ENCODE measurements at regions not wholly inside any gene's neighbourhood (a gene's known extent, or its start where the extent isn't known, plus 50 kb on each side); places are given as distances from the start of the nearest gene placed in this dataset.

DNA sequence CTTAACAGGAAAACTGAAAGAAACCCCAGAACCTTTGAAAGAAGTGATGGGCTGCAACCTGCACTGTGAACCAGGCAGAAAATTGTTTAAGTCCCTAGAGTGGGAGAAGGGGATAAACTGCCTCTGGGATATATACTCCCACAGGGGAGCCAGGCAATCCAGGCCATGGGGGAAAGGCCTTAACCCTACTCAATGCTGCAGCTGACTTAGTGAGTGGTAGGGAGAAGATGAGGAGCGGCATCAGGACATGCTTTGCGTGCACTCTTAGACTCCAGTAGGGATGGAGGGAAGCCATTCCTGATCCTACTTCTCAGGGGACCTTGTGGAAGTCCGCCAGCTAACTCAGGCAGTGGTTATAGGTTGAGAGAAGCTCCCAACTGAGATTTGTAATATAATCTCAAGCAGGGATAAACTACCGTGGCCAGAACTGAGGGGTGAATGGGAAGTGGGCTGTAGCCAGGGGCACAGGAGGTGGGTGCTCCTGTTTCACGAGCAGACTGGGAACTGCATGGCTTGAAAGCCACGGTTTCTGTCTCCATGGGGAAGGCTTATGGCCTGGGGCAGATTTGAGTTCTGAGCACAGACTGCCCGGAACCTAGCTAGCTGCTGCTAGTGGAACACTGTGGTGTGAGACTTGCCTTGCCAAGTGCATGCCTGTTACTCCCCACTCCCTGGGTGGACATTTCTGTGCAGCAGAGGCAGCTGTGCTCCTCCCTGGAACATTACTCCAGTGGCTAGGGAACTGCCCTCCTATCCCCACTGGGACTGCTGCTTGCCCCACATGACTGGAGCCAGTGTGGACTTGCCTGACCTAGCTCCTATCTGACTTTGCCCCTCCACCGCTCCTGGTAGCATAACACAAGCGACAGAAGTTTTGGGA lies 119.2 kb upstream of the SCAF11 start:
- no peak overlapping the region for H3K4me2 ChIP-seq (ENCODE audit: low read length)
- no peaks in the 10 kb centered on the region for H3K9me3 ChIP-seq (ENCODE audit: low read length)
- H4K20me1 ChIP-seq (ENCODE audit: insufficient read depth) = no peaks in the 10 kb centered on the region
- H3K4me3 ChIP-seq (ENCODE audit: low read length) = no peak overlapping the region
- H3K9me2 ChIP-seq (ENCODE audit: insufficient read depth, low read length) = no peaks in the 10 kb centered on the region
- H3K27me3 ChIP-seq (ENCODE audit: insufficient read depth, low read depth, low read length) = no peaks in the 10 kb centered on the region
- no peak overlapping the region for H2AFZ ChIP-seq (ENCODE audit: low read depth, low read length)
- H3K36me3 ChIP-seq (ENCODE audit: insufficient read depth, low read length) = no peaks in the 10 kb centered on the region
- H3K9ac ChIP-seq (ENCODE audit: low read length) = no peak overlapping the region
- H3K79me2 ChIP-seq (replicated peaks; ENCODE audit: insufficient read depth, low read length) = no peaks in the 10 kb centered on the region
- H3K27ac ChIP-seq (ENCODE audit: low read length) = no peak overlapping the region
- no peaks in the 10 kb centered on the region for H3F3A ChIP-seq (ENCODE audit: insufficient read depth, low read length, poor library complexity, severe bottlenecking)
- no peak for TF ChIP-seq MXI1 (conservative IDR thresholded peaks at IDR 0.05; ENCODE audit: poor library complexity, severe bottlenecking)
- TF ChIP-seq, protein P1, sequence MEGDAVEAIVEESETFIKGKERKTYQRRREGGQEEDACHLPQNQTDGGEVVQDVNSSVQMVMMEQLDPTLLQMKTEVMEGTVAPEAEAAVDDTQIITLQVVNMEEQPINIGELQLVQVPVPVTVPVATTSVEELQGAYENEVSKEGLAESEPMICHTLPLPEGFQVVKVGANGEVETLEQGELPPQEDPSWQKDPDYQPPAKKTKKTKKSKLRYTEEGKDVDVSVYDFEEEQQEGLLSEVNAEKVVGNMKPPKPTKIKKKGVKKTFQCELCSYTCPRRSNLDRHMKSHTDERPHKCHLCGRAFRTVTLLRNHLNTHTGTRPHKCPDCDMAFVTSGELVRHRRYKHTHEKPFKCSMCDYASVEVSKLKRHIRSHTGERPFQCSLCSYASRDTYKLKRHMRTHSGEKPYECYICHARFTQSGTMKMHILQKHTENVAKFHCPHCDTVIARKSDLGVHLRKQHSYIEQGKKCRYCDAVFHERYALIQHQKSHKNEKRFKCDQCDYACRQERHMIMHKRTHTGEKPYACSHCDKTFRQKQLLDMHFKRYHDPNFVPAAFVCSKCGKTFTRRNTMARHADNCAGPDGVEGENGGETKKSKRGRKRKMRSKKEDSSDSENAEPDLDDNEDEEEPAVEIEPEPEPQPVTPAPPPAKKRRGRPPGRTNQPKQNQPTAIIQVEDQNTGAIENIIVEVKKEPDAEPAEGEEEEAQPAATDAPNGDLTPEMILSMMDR (IDR thresholded peaks at IDR 0.05; ENCODE audit: poor library complexity, severe bottlenecking) = no peak
- TF ChIP-seq SMC3 (conservative IDR thresholded peaks at IDR 0.05; ENCODE audit: poor library complexity) = no peak
- TF ChIP-seq, protein P2, sequence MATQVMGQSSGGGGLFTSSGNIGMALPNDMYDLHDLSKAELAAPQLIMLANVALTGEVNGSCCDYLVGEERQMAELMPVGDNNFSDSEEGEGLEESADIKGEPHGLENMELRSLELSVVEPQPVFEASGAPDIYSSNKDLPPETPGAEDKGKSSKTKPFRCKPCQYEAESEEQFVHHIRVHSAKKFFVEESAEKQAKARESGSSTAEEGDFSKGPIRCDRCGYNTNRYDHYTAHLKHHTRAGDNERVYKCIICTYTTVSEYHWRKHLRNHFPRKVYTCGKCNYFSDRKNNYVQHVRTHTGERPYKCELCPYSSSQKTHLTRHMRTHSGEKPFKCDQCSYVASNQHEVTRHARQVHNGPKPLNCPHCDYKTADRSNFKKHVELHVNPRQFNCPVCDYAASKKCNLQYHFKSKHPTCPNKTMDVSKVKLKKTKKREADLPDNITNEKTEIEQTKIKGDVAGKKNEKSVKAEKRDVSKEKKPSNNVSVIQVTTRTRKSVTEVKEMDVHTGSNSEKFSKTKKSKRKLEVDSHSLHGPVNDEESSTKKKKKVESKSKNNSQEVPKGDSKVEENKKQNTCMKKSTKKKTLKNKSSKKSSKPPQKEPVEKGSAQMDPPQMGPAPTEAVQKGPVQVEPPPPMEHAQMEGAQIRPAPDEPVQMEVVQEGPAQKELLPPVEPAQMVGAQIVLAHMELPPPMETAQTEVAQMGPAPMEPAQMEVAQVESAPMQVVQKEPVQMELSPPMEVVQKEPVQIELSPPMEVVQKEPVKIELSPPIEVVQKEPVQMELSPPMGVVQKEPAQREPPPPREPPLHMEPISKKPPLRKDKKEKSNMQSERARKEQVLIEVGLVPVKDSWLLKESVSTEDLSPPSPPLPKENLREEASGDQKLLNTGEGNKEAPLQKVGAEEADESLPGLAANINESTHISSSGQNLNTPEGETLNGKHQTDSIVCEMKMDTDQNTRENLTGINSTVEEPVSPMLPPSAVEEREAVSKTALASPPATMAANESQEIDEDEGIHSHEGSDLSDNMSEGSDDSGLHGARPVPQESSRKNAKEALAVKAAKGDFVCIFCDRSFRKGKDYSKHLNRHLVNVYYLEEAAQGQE (IDR thresholded peaks at IDR 0.05; ENCODE audit: borderline replicate concordance) = no peak
- no peak for TF ChIP-seq RAD21 (conservative IDR thresholded peaks at IDR 0.05)
- no peak for TF ChIP-seq EP300 (conservative IDR thresholded peaks at IDR 0.05; ENCODE audit: poor library complexity, severe bottlenecking)

DNA sequence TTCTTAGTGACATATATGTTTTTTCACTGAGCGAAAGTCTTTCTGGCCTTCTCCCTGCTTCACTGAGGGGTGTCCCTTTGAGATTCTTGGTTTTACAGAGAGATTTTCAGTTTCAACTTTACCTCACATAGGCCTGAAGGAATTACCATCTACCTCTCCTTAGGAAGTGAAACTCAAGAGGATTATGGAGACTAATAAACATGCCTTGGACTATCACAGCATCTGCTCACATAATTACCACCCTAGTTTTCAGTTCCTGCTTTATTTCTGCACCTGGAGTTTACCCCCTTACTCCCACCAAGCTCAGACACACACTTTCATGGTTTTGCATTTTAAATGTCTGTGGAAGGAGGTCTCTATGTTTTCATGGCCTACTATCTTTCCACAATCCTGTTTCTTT lies 118.3 kb upstream of the SCAF11 start:
- Histone ChIP-seq H3F3A (ENCODE audit: insufficient read depth, low read length, poor library complexity, severe bottlenecking) (no peaks in the 10 kb centered on the region), H3K9me2 (ENCODE audit: insufficient read depth, low read length) (no peaks in the 10 kb centered on the region), H3K36me3 (ENCODE audit: insufficient read depth, low read length) (no peaks in the 10 kb centered on the region), H3K27me3 (ENCODE audit: insufficient read depth, low read depth, low read length) (no peaks in the 10 kb centered on the region), H4K20me1 (ENCODE audit: insufficient read depth) (no peaks in the 10 kb centered on the region), H3K4me2 (ENCODE audit: low read length) (no peak overlapping the region), H2AFZ (ENCODE audit: low read depth, low read length) (no peak overlapping the region), H3K79me2 (replicated peaks; ENCODE audit: insufficient read depth, low read length) (no peaks in the 10 kb centered on the region), H3K9me3 (ENCODE audit: low read length) (no peaks in the 10 kb centered on the region), H3K9ac (ENCODE audit: low read length) (no peak overlapping the region), H3K27ac (ENCODE audit: low read length) (no peak overlapping the region), H3K4me3 (ENCODE audit: low read length) (no peak overlapping the region)
- no peak for TF ChIP-seq MXI1 (conservative IDR thresholded peaks at IDR 0.05; ENCODE audit: poor library complexity, severe bottlenecking)
- TF ChIP-seq, protein P2 (IDR thresholded peaks at IDR 0.05; ENCODE audit: borderline replicate concordance) = no peak
- no peak for TF ChIP-seq TAF1 (IDR thresholded peaks at IDR 0.05; ENCODE audit: low read depth)
- TF ChIP-seq POLR2AphosphoS5 (IDR thresholded peaks at IDR 0.05) = no peak
- no peak for TF ChIP-seq SMC3 (conservative IDR thresholded peaks at IDR 0.05; ENCODE audit: poor library complexity)
- TF ChIP-seq RAD21 (conservative IDR thresholded peaks at IDR 0.05) = no peak
- TF ChIP-seq, protein P1 (IDR thresholded peaks at IDR 0.05; ENCODE audit: poor library complexity, severe bottlenecking) = no peak
- no peak for TF ChIP-seq EZH2 (IDR thresholded peaks at IDR 0.05; ENCODE audit: borderline replicate concordance, insufficient read depth, low read length, poor library complexity, severe bottlenecking)
- TF ChIP-seq EP300 (conservative IDR thresholded peaks at IDR 0.05; ENCODE audit: poor library complexity, severe bottlenecking) = no peak
